IMR-90 (cell line): ENCODE measurements at regions not wholly inside any gene's neighbourhood (a gene's known extent, or its start where the extent isn't known, plus 50 kb on each side); places are given as distances from the start of the nearest gene placed in this dataset.

Source experiments
- ATAC-seq: fragments of 200-7000 bp; cut with Tn5 transposase; 2 replicates; pipeline ENCODE4 v1.9.1; 2020; ENCODE audit warnings: low read depth, mild to moderate bottlenecking, moderate library complexity
- BruUV-seq: library from RNA; stranded (reverse); fragments of 400-500 nt; replicated peaks from 2 replicates; lab custom pipeline; 2021; lab: Mats Ljungman, UMichigan
- CTCF ChIA-PET: fragments of 300-600 bp; formaldehyde crosslinking; extraction: SDS; loops from one replicate; lab custom pipeline; 2021; ENCODE audit warnings: antibody characterized with exemption; lab: Yijun Ruan, JAX
- POLR2A ChIA-PET: fragments of 300-600 bp; sonication (Branson Sonifier 250); formaldehyde crosslinking; loops from one replicate; lab custom pipeline; 2022; ENCODE audit warnings: antibody characterized with exemption; ENCODE audit not compliant: unreplicated experiment; lab: Charles Lee
- DNase-seq: peaks from one replicate; pipeline ENCODE4 v3.0.0; 2013
- H2AFZ ChIP-seq: replicated peaks from 2 replicates; pipeline ENCODE3; 2013; ENCODE audit warnings: low read length, mild to moderate bottlenecking; ENCODE audit not compliant: poor library complexity
- H2AK5ac ChIP-seq: 2 replicates; pipeline ENCODE4 v1.6.1; 2013; ENCODE audit warnings: low read depth, low read length, inconsistent platforms
- H2AK9ac ChIP-seq: replicated peaks from 2 replicates; pipeline ENCODE3; 2013; ENCODE audit warnings: mild to moderate bottlenecking, low read depth, low read length, moderate library complexity; ENCODE audit not compliant: poor library complexity
- H2BK120ac ChIP-seq: 2 replicates; pipeline ENCODE4 v1.6.1; 2013; ENCODE audit warnings: low read depth, low read length, inconsistent platforms
- H2BK15ac ChIP-seq: 3 replicates; pipeline ENCODE4 v1.6.1; 2013; ENCODE audit warnings: low read depth, low read length, inconsistent platforms
- H2BK20ac ChIP-seq: 2 replicates; pipeline ENCODE4 v1.6.1; 2013; ENCODE audit warnings: low read depth, mild to moderate bottlenecking, inconsistent platforms, low read length, moderate library complexity
- H2BK5ac ChIP-seq: 2 replicates; pipeline ENCODE4 v1.6.1; 2013; ENCODE audit warnings: mild to moderate bottlenecking, low read depth, low read length, inconsistent platforms; ENCODE audit not compliant: poor library complexity, severe bottlenecking
- H3K14ac ChIP-seq: replicated peaks from 2 replicates; pipeline ENCODE4 v1.6.1; 2013; ENCODE audit warnings: low read depth, low read length, inconsistent platforms
- H3K18ac ChIP-seq: 2 replicates; pipeline ENCODE4 v1.6.1; 2013; ENCODE audit warnings: low read depth, low read length, control low read depth
- H3K23ac ChIP-seq: 2 replicates; pipeline ENCODE4 v1.6.1; 2013; ENCODE audit warnings: low read depth, low read length, inconsistent platforms
- H3K27ac ChIP-seq: 2 replicates; pipeline ENCODE4 v1.5.1; 2013; ENCODE audit warnings: mild to moderate bottlenecking, control low read depth, low read length; ENCODE audit not compliant: insufficient read depth
- H3K27me3 ChIP-seq: 2 replicates; pipeline ENCODE4 v1.6.1; 2013; ENCODE audit warnings: low read length; ENCODE audit not compliant: control insufficient read depth, insufficient read depth
- H3K36me3 ChIP-seq: 2 replicates; pipeline ENCODE4 v1.6.1; 2013; ENCODE audit warnings: low read length, mixed read lengths; ENCODE audit not compliant: control insufficient read depth, insufficient read depth
- H3K4ac ChIP-seq: 2 replicates; pipeline ENCODE4 v1.6.1; 2013; ENCODE audit warnings: low read depth, low read length, inconsistent platforms
- H3K4me1 ChIP-seq: 2 replicates; pipeline ENCODE4 v1.6.1; 2013; ENCODE audit warnings: low read length, mixed read lengths; ENCODE audit not compliant: control insufficient read depth, insufficient read depth
- H3K4me2 ChIP-seq: 2 replicates; pipeline ENCODE4 v1.6.1; 2013; ENCODE audit warnings: low read depth, mild to moderate bottlenecking, control low read depth, low read length, moderate library complexity
- H3K4me3 ChIP-seq: 2 replicates; pipeline ENCODE4 v1.5.1; 2013; ENCODE audit warnings: low read depth, mild to moderate bottlenecking, control low read depth, low read length, moderate library complexity; ENCODE audit not compliant: insufficient read depth
- H3K56ac ChIP-seq: 2 replicates; pipeline ENCODE4 v1.6.1; 2013; ENCODE audit warnings: low read length, inconsistent platforms; ENCODE audit not compliant: insufficient read depth; ENCODE audit errors: extremely low read depth
- H3K79me1 ChIP-seq, 2 experiments: 2 replicates each; pipeline ENCODE4 v1.6.1; 2013; ENCODE audit warnings: low read length in 2 of 2, inconsistent platforms in 1 of 2, low read depth in 1 of 2
- H3K9ac ChIP-seq: 2 replicates; pipeline ENCODE4 v1.6.1; 2013; ENCODE audit warnings: low read depth, low read length, control low read depth
- H3K9me1 ChIP-seq: 2 replicates; pipeline ENCODE4 v1.6.1; 2013; ENCODE audit warnings: low read length, inconsistent platforms; ENCODE audit not compliant: insufficient read depth
- H3K9me3 ChIP-seq: 2 replicates; pipeline ENCODE4 v1.6.1; 2013; ENCODE audit warnings: low read length; ENCODE audit not compliant: control insufficient read depth, insufficient read depth
- H4K20me1 ChIP-seq: 2 replicates; pipeline ENCODE4 v1.6.1; 2013; ENCODE audit warnings: low read length, inconsistent platforms; ENCODE audit not compliant: insufficient read depth
- H4K5ac ChIP-seq: 2 replicates; pipeline ENCODE4 v1.6.1; 2013; ENCODE audit warnings: mild to moderate bottlenecking, low read depth, low read length, control low read depth
- H4K8ac ChIP-seq, 2 experiments: 2 replicates each; pipeline ENCODE4 v1.6.1; 2013; ENCODE audit warnings: low read depth in 2 of 2, low read length in 2 of 2, control low read depth in 1 of 2, inconsistent platforms in 1 of 2
- H4K91ac ChIP-seq: 2 replicates; pipeline ENCODE4 v1.6.1; 2013; ENCODE audit warnings: low read depth, low read length, inconsistent platforms; ENCODE audit not compliant: insufficient read depth
- CEBPB ChIP-seq: IDR thresholded peaks from 2 replicates; pipeline ENCODE4 v1.6.1; 2012; ENCODE audit warnings: low read depth, low read length, improper control_type of control experiment
- CTCF ChIP-seq: conservative IDR thresholded peaks from 2 replicates; pipeline ENCODE4 v1.5.1; 2012; ENCODE audit warnings: mild to moderate bottlenecking, low read depth, low read length, improper control_type of control experiment
- MAZ ChIP-seq: IDR thresholded peaks from 2 replicates; pipeline ENCODE4 v1.6.1; 2012; ENCODE audit warnings: low read depth, mild to moderate bottlenecking, low read length, improper control_type of control experiment, moderate library complexity, borderline replicate concordance
- RAD21 ChIP-seq: IDR thresholded peaks from 2 replicates; pipeline ENCODE4 v1.6.1; 2012; ENCODE audit warnings: low read length, improper control_type of control experiment
- WGBS, 2 experiments: methylation state at CpG; one replicate each; pipeline versions ENCODE4 v1.1.5 to v1.1.7; 2013; ENCODE audit warnings: missing lambda C conversion rate in 2 of 2; ENCODE audit not compliant: insufficient read length in 1 of 2; ENCODE audit errors: extremely low coverage in 2 of 2; 5-methylcytosine and 5-hydroxymethylcytosine counted together
- dilution Hi-C: fragments of 300-500 bp; cut with HindIII; formaldehyde crosslinking; loops from one replicate; pipeline ENCODE4 v1.14.3; 2018; ENCODE audit warnings: low sequenced_read_pairs; ENCODE audit not compliant: unreplicated experiment
- in situ Hi-C: fragments of 300-500 bp; cut with MboI; formaldehyde crosslinking; loops from 3 replicates; pipeline ENCODE4 v1.14.3; 2019; ENCODE audit warnings: low sequenced_read_pairs, inconsistent platforms, mixed read lengths
- intact Hi-C: fragments of 100-400 bp; cut with micrococcal nuclease; formaldehyde crosslinking; loops from 2 replicates; pipeline ENCODE4 v1.10.0; 2022
- TF ChIP-seq, protein P1 (sequence below): fragments of 150-350 bp; IDR thresholded peaks from 2 replicates; pipeline ENCODE4 v1.6.1; 2017; ENCODE audit warnings: mild to moderate bottlenecking, antibody characterized with exemption, low read length, low read depth

- Histone ChIP-seq H3K14ac (no peak overlapping the region), H2AK9ac (no peak overlapping the region), H3K56ac (no peak overlapping the region), H3K27ac (no peak overlapping the region), H3K9me3 (no peaks in the 10 kb centered on the region), H2BK120ac (no peak overlapping the region), H3K23ac (no peak overlapping the region), H2AFZ (peak overlapping the region; percentile 34), H3K9ac (no peak overlapping the region), H4K91ac (no peak overlapping the region), H3K4me2 (no peak overlapping the region), H3K9me1 (peaks cover 3% of the 10 kb centered on the region), H3K36me3 (no peaks in the 10 kb centered on the region), H3K27me3 (no peaks in the 10 kb centered on the region), H2AK5ac (no peak overlapping the region), H4K8ac (no peak overlapping the region), H3K18ac (no peak overlapping the region), H3K4me3 (no peak overlapping the region), H2BK20ac (no peak overlapping the region), H2BK15ac (no peak overlapping the region), H3K4ac (no peak overlapping the region), H4K5ac (no peak overlapping the region), H2BK5ac (no peak overlapping the region), H4K20me1 (no peaks in the 10 kb centered on the region), H3K4me1 (0 out of 2 replicates have a peak, but pooled peaks cover 1% of the 10 kb centered on the region), H3K79me1 (no peaks in the 10 kb centered on the region)
- ATAC-seq (no peak), DNase-seq (no peak)
- ChIA-PET CTCF (no interaction called here), POLR2A (no interaction called here)
- BruUV-seq = no TSS peak
- WGBS, 2 experiments = 83% methylated on average over 7 of the region's 13 CpGs; no CpG with 5 or more reads in 1 of the 2 experiments
- dilution Hi-C loops (no loop called here), intact Hi-C loops (no loop called here), in situ Hi-C loops (no loop called here)
- TF ChIP-seq RAD21 (no peak), CEBPB (no peak), CTCF (no peak), MAZ (no peak)
- TF ChIP-seq, protein P1, sequence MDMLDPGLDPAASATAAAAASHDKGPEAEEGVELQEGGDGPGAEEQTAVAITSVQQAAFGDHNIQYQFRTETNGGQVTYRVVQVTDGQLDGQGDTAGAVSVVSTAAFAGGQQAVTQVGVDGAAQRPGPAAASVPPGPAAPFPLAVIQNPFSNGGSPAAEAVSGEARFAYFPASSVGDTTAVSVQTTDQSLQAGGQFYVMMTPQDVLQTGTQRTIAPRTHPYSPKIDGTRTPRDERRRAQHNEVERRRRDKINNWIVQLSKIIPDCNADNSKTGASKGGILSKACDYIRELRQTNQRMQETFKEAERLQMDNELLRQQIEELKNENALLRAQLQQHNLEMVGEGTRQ = no peak
Observed at GRCh38 chr6:12228447-12229146, 61.6 kb upstream of the EDN1 start.
